Suprapubic skin (tissue), 4 donors: ENCODE measurements at regions not wholly inside any gene's neighbourhood (a gene's known extent, or its start where the extent isn't known, plus 50 kb on each side); places are given as distances from the start of the nearest gene placed in this dataset.

Source experiments
- EP300 ChIP-seq: sonication (generic); formaldehyde crosslinking; IDR thresholded peaks from one replicate; pipeline ENCODE4 v1.6.1; 2017; ENCODE audit warnings: antibody characterized with exemption
- POLR2A ChIP-seq, 2 donors: fragments of 450-650 bp; IDR thresholded peaks; one replicate each; pipeline ENCODE4 v1.6.1; 2017; ENCODE audit warnings: antibody characterized with exemption in 2 of 2, mild to moderate bottlenecking in 2 of 2, moderate library complexity in 2 of 2
- POLR2AphosphoS5 ChIP-seq, 3 donors: sonication (generic); formaldehyde crosslinking; IDR thresholded peaks; one replicate each; pipeline ENCODE4 v1.6.1; 2017; ENCODE audit warnings: antibody characterized with exemption in 3 of 3
- TF ChIP-seq, protein P1 (sequence below), 2 donors: fragments of 200-600 bp in 1 of 2; fragments of 450-650 bp in 1 of 2; sonication (generic) in 1 of 2; IDR thresholded peaks; one replicate each; pipeline ENCODE4 v1.5.1; 2016 to 2019; ENCODE audit warnings: antibody characterized with exemption in 2 of 2, mild to moderate bottlenecking in 1 of 2, moderate library complexity in 1 of 2

DNA sequence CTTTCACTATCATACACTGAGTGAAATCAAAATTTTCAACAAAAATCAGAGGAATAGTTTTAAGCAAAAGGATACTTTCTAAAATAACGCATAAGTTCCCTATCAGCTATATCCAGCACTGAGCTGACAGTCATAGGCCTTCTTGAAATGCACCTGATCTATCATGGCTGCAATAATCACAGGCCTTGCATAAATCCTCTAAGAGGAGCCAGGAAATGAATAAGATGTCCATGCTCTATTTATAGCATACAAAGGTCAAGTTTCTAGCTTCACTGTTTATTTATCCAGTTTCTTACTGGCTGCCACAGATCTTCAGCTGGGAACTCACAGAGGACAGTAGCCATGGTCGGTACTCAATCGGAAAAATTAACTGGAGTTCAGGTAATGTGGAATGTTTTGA, 235.9 kb upstream of the DMD start:
- TF ChIP-seq, protein P1, sequence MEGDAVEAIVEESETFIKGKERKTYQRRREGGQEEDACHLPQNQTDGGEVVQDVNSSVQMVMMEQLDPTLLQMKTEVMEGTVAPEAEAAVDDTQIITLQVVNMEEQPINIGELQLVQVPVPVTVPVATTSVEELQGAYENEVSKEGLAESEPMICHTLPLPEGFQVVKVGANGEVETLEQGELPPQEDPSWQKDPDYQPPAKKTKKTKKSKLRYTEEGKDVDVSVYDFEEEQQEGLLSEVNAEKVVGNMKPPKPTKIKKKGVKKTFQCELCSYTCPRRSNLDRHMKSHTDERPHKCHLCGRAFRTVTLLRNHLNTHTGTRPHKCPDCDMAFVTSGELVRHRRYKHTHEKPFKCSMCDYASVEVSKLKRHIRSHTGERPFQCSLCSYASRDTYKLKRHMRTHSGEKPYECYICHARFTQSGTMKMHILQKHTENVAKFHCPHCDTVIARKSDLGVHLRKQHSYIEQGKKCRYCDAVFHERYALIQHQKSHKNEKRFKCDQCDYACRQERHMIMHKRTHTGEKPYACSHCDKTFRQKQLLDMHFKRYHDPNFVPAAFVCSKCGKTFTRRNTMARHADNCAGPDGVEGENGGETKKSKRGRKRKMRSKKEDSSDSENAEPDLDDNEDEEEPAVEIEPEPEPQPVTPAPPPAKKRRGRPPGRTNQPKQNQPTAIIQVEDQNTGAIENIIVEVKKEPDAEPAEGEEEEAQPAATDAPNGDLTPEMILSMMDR (IDR thresholded peaks at IDR 0.05): no peak
- no peak for TF ChIP-seq POLR2A (IDR thresholded peaks at IDR 0.05)
- no peak for TF ChIP-seq EP300
- no peak for TF ChIP-seq POLR2AphosphoS5 (IDR thresholded peaks at IDR 0.05)
